ENCODE measurements at regions not wholly inside any gene's neighbourhood (a gene's known extent, or its start where the extent isn't known, plus 50 kb on each side); places are given as distances from the start of the nearest gene placed in this dataset.

- TF ChIP-seq CTCF (IDR thresholded peaks at IDR 0.05; ENCODE audit: low read depth, low read length) (no peak), POLR2A (IDR thresholded peaks at IDR 0.05; ENCODE audit: extremely low read depth, insufficient read length) (no peak), MYC (IDR thresholded peaks at IDR 0.05; ENCODE audit: low read depth, low read length) (no peak), MAX (IDR thresholded peaks at IDR 0.05; ENCODE audit: low read depth, low read length) (no peak)
Measured at GRCh38 chr9:80351612-80352011, 779.8 kb downstream of the TLE4 start.
